GM23338 (cell line): ENCODE measurements at regions not wholly inside any gene's neighbourhood (a gene's known extent, or its start where the extent isn't known, plus 50 kb on each side); places are given as distances from the start of the nearest gene placed in this dataset.

ENCODE experiments used
- ATAC-seq: fragments of 200-7000 bp; cut with Tn5 transposase; 3 replicates; pipeline ENCODE4 v1.9.1; 2020
- DNase-seq: peaks from one replicate; pipeline ENCODE4 v3.0.0-alpha.2; 2015; ENCODE audit warnings: low spot score
- H2AFZ ChIP-seq: fragments of 200-600 bp; sonication (generic); 2 replicates; pipeline ENCODE4 v1.8.0; 2016; ENCODE audit warnings: antibody characterized with exemption, mild to moderate bottlenecking, moderate library complexity
- H3F3A ChIP-seq: fragments of 200-600 bp; sonication (generic); replicated peaks from 2 replicates; pipeline ENCODE4 v1.8.0; 2017; ENCODE audit warnings: antibody characterized with exemption, mixed run types, low read depth
- H3K27ac ChIP-seq: fragments of 200-600 bp; sonication (generic); 2 replicates; pipeline ENCODE4 v1.6.1; 2016; ENCODE audit warnings: low read depth
- H3K27me3 ChIP-seq: fragments of 200-600 bp; sonication (generic); 2 replicates; pipeline ENCODE4 v1.8.0; 2016; ENCODE audit warnings: mild to moderate bottlenecking, mixed run types, moderate library complexity; ENCODE audit not compliant: insufficient read depth
- H3K36me3 ChIP-seq: fragments of 200-600 bp; sonication (generic); 2 replicates; pipeline ENCODE4 v1.8.0; 2016; ENCODE audit warnings: mild to moderate bottlenecking; ENCODE audit not compliant: insufficient read depth
- H3K4me1 ChIP-seq: fragments of 200-600 bp; sonication (generic); 2 replicates; pipeline ENCODE4 v1.8.0; 2016; ENCODE audit warnings: mild to moderate bottlenecking, moderate library complexity; ENCODE audit not compliant: insufficient read depth
- H3K4me2 ChIP-seq: fragments of 200-600 bp; sonication (generic); 2 replicates; pipeline ENCODE4 v1.7.1; 2017; ENCODE audit warnings: mixed run types
- H3K4me3 ChIP-seq: fragments of 200-600 bp; sonication (generic); 2 replicates; pipeline ENCODE4 v1.6.1; 2016; ENCODE audit warnings: mixed run types
- H3K79me2 ChIP-seq: fragments of 200-600 bp; sonication (generic); replicated peaks from 2 replicates; pipeline ENCODE4 v1.8.0; 2017; ENCODE audit warnings: mild to moderate bottlenecking; ENCODE audit not compliant: insufficient read depth
- H3K9me2 ChIP-seq: fragments of 200-600 bp; sonication (generic); 2 replicates; pipeline ENCODE4 v1.8.0; 2017; ENCODE audit not compliant: insufficient read depth
- H4K20me1 ChIP-seq: fragments of 200-600 bp; sonication (generic); replicated peaks from 2 replicates; pipeline ENCODE4 v1.8.0; 2017; ENCODE audit warnings: mild to moderate bottlenecking; ENCODE audit not compliant: insufficient read depth
- H3K27ac Mint-ChIP-seq: 2 replicates; pipeline ENCODE4 v1.8.0; 2020; ENCODE audit warnings: inconsistent platforms, mild to moderate bottlenecking, moderate library complexity, mixed read lengths
- H3K27me3 Mint-ChIP-seq: 3 replicates; pipeline ENCODE4 v1.8.0; 2022; ENCODE audit warnings: low read depth, mild to moderate bottlenecking, moderate library complexity, mixed read lengths, inconsistent platforms; ENCODE audit not compliant: insufficient read depth, poor library complexity
- H3K36me3 Mint-ChIP-seq: 3 replicates; pipeline ENCODE4 v1.8.0; 2021; ENCODE audit warnings: low read depth, mild to moderate bottlenecking, inconsistent platforms, moderate library complexity, mixed read lengths
- H3K4me1 Mint-ChIP-seq: 3 replicates; pipeline ENCODE4 v1.8.0; 2020; ENCODE audit warnings: mild to moderate bottlenecking, inconsistent platforms, mixed read lengths
- H3K4me3 Mint-ChIP-seq: 3 replicates; pipeline ENCODE4 v1.8.0; 2021; ENCODE audit warnings: moderate library complexity, mild to moderate bottlenecking, inconsistent platforms, mixed read lengths
- H3K9me3 Mint-ChIP-seq: 3 replicates; pipeline ENCODE4 v1.8.0; 2020; ENCODE audit warnings: moderate library complexity, mild to moderate bottlenecking, inconsistent platforms, mixed read lengths
- CREB1 ChIP-seq: fragments of 250-450 bp; sonication (Bioruptor Pico); IDR thresholded peaks from 2 replicates; pipeline ENCODE4 v1.5.0; 2020; ENCODE audit warnings: low read depth, mild to moderate bottlenecking, moderate library complexity
- EZH2 ChIP-seq: fragments of 200-600 bp; sonication (generic); IDR thresholded peaks from one replicate; pipeline ENCODE4 v1.8.0; 2017; ENCODE audit warnings: antibody characterized with exemption, mild to moderate bottlenecking, low read depth; ENCODE audit not compliant: unreplicated experiment
- EZH2phosphoT487 ChIP-seq: fragments of 200-600 bp; sonication (generic); IDR thresholded peaks from one replicate; pipeline ENCODE4 v1.8.1; 2018; ENCODE audit warnings: antibody characterized with exemption; ENCODE audit not compliant: unreplicated experiment
- JUNB ChIP-seq: IDR thresholded peaks from one replicate; pipeline ENCODE4 v1.6.1; 2016; ENCODE audit warnings: antibody characterized with exemption; ENCODE audit not compliant: unreplicated experiment
- NANOG ChIP-seq: IDR thresholded peaks from 2 replicates; pipeline ENCODE4 v1.6.1; 2016; ENCODE audit warnings: antibody characterized with exemption, borderline replicate concordance
- POLR2AphosphoS5 ChIP-seq: IDR thresholded peaks from 2 replicates; pipeline ENCODE4 v1.6.1; 2016; ENCODE audit warnings: antibody characterized with exemption, low read depth
- STAT1 ChIP-seq: IDR thresholded peaks from one replicate; pipeline ENCODE4 v1.6.1; 2016; ENCODE audit warnings: antibody characterized with exemption; ENCODE audit not compliant: unreplicated experiment
- ZNF114 ChIP-seq: fragments of 250-450 bp; sonication (Bioruptor Pico); IDR thresholded peaks from 2 replicates; pipeline ENCODE4 v1.5.0; 2020; ENCODE audit warnings: mild to moderate bottlenecking, moderate library complexity
- ZNF331 ChIP-seq: fragments of 250-450 bp; sonication (Bioruptor Pico); IDR thresholded peaks from 2 replicates; pipeline ENCODE4 v1.5.0; 2020; ENCODE audit warnings: low read depth, mild to moderate bottlenecking, moderate library complexity
- TF ChIP-seq, protein P1 (sequence below): IDR thresholded peaks from 2 replicates; pipeline ENCODE4 v1.6.1; 2016; ENCODE audit warnings: antibody characterized with exemption
- TF ChIP-seq, protein P2 (sequence below), 2 experiments: fragments of 200-600 bp in 1 of 2; sonication (generic) in 1 of 2; conservative IDR thresholded peaks; 2 replicates each; pipeline versions ENCODE4 v1.5.1 to v1.6.1; 2016 to 2017; ENCODE audit warnings: antibody characterized with exemption in 2 of 2, low read depth in 2 of 2, mild to moderate bottlenecking in 2 of 2, moderate library complexity in 1 of 2
- TF ChIP-seq, protein P3 (sequence below): fragments of 250-450 bp; sonication (Bioruptor Pico); IDR thresholded peaks from 2 replicates; pipeline ENCODE4 v1.5.0; 2020; ENCODE audit warnings: mild to moderate bottlenecking, moderate library complexity
- TF ChIP-seq, protein P4 (sequence below): IDR thresholded peaks from one replicate; pipeline ENCODE4 v1.6.1; 2018; ENCODE audit warnings: antibody characterized with exemption; ENCODE audit not compliant: unreplicated experiment

DNA sequence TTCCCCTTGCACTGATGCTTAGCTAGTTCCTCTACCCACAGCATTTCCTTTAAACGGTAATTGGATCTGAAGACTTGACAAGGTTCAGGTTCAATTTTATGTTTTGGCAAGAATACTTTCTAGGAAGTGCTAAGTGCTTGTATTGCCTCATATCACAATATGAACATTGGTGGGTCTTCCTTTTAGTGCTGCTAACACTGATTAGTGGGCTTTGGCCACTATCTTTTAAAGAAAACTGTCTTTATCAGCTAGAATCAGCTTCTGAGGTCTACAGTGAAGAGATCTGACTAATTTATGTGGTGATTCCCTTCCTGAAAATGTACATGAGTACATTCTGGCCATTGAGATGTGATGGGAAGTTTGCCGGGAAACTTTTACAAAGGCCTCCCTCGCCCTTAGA is 316.7 kb upstream of the KLF3 start:
- no peak for ATAC-seq
- H3K9me3 Mint-ChIP-seq = peaks cover 22% of the 10 kb centered on the region
- no peak overlapping the region for H3K4me2 ChIP-seq
- H4K20me1 ChIP-seq = no peaks in the 10 kb centered on the region
- no peak overlapping the region for H3K4me3 Mint-ChIP-seq
- no peak overlapping the region for H2AFZ ChIP-seq
- H3K27ac Mint-ChIP-seq = no peak overlapping the region
- H3K4me1 Mint-ChIP-seq = no peaks in the 10 kb centered on the region
- DNase-seq = no peak
- no peaks in the 10 kb centered on the region for H3K27me3 Mint-ChIP-seq
- H3K36me3 Mint-ChIP-seq = no peaks in the 10 kb centered on the region; the same call in 1 of the 3 replicates
- peaks cover 22% of the 10 kb centered on the region for H3K9me2 ChIP-seq
- H3K27ac ChIP-seq = no peak overlapping the region
- H3F3A ChIP-seq = no peaks in the 10 kb centered on the region
- H3K27me3 ChIP-seq = no peaks in the 10 kb centered on the region
- H3K36me3 ChIP-seq = no peaks in the 10 kb centered on the region; the same call in 1 of the 2 replicates
- no peak overlapping the region for H3K4me3 ChIP-seq
- no peaks in the 10 kb centered on the region for H3K4me1 ChIP-seq
- H3K79me2 ChIP-seq = no peaks in the 10 kb centered on the region
- TF ChIP-seq POLR2AphosphoS5 = no peak
- no peak for TF ChIP-seq JUNB
- no peak for TF ChIP-seq ZNF114 (CRISPR knock-in tag)
- TF ChIP-seq EZH2 = no peak
- TF ChIP-seq, protein P1, sequence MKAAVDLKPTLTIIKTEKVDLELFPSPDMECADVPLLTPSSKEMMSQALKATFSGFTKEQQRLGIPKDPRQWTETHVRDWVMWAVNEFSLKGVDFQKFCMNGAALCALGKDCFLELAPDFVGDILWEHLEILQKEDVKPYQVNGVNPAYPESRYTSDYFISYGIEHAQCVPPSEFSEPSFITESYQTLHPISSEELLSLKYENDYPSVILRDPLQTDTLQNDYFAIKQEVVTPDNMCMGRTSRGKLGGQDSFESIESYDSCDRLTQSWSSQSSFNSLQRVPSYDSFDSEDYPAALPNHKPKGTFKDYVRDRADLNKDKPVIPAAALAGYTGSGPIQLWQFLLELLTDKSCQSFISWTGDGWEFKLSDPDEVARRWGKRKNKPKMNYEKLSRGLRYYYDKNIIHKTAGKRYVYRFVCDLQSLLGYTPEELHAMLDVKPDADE = no peak
- TF ChIP-seq STAT1 = no peak
- TF ChIP-seq CREB1 (CRISPR knock-in tag) = no peak
- TF ChIP-seq NANOG = no peak
- TF ChIP-seq, protein P2, sequence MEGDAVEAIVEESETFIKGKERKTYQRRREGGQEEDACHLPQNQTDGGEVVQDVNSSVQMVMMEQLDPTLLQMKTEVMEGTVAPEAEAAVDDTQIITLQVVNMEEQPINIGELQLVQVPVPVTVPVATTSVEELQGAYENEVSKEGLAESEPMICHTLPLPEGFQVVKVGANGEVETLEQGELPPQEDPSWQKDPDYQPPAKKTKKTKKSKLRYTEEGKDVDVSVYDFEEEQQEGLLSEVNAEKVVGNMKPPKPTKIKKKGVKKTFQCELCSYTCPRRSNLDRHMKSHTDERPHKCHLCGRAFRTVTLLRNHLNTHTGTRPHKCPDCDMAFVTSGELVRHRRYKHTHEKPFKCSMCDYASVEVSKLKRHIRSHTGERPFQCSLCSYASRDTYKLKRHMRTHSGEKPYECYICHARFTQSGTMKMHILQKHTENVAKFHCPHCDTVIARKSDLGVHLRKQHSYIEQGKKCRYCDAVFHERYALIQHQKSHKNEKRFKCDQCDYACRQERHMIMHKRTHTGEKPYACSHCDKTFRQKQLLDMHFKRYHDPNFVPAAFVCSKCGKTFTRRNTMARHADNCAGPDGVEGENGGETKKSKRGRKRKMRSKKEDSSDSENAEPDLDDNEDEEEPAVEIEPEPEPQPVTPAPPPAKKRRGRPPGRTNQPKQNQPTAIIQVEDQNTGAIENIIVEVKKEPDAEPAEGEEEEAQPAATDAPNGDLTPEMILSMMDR (conservative IDR thresholded peaks at IDR 0.05; ENCODE audit: low read depth in 2 of 2) = no peak
- TF ChIP-seq ZNF331 (CRISPR knock-in tag) = no peak
- TF ChIP-seq, protein P3, sequence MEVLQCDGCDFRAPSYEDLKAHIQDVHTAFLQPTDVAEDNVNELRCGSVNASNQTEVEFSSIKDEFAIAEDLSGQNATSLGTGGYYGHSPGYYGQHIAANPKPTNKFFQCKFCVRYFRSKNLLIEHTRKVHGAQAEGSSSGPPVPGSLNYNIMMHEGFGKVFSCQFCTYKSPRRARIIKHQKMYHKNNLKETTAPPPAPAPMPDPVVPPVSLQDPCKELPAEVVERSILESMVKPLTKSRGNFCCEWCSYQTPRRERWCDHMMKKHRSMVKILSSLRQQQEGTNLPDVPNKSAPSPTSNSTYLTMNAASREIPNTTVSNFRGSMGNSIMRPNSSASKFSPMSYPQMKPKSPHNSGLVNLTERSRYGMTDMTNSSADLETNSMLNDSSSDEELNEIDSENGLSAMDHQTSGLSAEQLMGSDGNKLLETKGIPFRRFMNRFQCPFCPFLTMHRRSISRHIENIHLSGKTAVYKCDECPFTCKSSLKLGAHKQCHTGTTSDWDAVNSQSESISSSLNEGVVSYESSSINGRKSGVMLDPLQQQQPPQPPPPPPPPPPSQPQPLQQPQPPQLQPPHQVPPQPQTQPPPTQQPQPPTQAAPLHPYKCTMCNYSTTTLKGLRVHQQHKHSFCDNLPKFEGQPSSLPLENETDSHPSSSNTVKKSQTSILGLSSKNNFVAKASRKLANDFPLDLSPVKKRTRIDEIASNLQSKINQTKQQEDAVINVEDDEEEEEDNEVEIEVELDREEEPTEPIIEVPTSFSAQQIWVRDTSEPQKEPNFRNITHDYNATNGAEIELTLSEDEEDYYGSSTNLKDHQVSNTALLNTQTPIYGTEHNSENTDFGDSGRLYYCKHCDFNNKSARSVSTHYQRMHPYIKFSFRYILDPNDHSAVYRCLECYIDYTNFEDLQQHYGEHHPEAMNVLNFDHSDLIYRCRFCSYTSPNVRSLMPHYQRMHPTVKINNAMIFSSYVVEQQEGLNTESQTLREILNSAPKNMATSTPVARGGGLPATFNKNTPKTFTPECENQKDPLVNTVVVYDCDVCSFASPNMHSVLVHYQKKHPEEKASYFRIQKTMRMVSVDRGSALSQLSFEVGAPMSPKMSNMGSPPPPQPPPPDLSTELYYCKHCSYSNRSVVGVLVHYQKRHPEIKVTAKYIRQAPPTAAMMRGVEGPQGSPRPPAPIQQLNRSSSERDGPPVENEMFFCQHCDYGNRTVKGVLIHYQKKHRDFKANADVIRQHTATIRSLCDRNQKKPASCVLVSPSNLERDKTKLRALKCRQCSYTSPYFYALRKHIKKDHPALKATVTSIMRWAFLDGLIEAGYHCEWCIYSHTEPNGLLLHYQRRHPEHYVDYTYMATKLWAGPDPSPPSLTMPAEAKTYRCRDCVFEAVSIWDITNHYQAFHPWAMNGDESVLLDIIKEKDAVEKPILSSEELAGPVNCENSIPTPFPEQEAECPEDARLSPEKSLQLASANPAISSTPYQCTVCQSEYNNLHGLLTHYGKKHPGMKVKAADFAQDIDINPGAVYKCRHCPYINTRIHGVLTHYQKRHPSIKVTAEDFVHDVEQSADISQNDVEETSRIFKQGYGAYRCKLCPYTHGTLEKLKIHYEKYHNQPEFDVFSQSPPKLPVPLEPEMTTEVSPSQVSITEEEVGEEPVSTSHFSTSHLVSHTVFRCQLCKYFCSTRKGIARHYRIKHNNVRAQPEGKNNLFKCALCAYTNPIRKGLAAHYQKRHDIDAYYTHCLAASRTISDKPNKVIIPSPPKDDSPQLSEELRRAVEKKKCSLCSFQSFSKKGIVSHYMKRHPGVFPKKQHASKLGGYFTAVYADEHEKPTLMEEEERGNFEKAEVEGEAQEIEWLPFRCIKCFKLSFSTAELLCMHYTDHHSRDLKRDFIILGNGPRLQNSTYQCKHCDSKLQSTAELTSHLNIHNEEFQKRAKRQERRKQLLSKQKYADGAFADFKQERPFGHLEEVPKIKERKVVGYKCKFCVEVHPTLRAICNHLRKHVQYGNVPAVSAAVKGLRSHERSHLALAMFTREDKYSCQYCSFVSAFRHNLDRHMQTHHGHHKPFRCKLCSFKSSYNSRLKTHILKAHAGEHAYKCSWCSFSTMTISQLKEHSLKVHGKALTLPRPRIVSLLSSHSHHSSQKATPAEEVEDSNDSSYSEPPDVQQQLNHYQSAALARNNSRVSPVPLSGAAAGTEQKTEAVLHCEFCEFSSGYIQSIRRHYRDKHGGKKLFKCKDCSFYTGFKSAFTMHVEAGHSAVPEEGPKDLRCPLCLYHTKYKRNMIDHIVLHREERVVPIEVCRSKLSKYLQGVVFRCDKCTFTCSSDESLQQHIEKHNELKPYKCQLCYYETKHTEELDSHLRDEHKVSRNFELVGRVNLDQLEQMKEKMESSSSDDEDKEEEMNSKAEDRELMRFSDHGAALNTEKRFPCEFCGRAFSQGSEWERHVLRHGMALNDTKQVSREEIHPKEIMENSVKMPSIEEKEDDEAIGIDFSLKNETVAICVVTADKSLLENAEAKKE (CRISPR knock-in tag) = no peak
- TF ChIP-seq, protein P4, sequence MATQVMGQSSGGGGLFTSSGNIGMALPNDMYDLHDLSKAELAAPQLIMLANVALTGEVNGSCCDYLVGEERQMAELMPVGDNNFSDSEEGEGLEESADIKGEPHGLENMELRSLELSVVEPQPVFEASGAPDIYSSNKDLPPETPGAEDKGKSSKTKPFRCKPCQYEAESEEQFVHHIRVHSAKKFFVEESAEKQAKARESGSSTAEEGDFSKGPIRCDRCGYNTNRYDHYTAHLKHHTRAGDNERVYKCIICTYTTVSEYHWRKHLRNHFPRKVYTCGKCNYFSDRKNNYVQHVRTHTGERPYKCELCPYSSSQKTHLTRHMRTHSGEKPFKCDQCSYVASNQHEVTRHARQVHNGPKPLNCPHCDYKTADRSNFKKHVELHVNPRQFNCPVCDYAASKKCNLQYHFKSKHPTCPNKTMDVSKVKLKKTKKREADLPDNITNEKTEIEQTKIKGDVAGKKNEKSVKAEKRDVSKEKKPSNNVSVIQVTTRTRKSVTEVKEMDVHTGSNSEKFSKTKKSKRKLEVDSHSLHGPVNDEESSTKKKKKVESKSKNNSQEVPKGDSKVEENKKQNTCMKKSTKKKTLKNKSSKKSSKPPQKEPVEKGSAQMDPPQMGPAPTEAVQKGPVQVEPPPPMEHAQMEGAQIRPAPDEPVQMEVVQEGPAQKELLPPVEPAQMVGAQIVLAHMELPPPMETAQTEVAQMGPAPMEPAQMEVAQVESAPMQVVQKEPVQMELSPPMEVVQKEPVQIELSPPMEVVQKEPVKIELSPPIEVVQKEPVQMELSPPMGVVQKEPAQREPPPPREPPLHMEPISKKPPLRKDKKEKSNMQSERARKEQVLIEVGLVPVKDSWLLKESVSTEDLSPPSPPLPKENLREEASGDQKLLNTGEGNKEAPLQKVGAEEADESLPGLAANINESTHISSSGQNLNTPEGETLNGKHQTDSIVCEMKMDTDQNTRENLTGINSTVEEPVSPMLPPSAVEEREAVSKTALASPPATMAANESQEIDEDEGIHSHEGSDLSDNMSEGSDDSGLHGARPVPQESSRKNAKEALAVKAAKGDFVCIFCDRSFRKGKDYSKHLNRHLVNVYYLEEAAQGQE = no peak
- TF ChIP-seq EZH2phosphoT487 = no peak
